Spleen (tissue), 3 donors: ENCODE measurements at regions not wholly inside any gene's neighbourhood (a gene's known extent, or its start where the extent isn't known, plus 50 kb on each side); places are given as distances from the start of the nearest gene placed in this dataset.

Experiments
- POLR2A ChIP-seq, 3 donors: fragments of 450-650 bp; IDR thresholded peaks; one replicate each; pipeline ENCODE4 v1.5.1; 2017; ENCODE audit warnings: antibody characterized with exemption in 3 of 3, mild to moderate bottlenecking in 1 of 3
- POLR2AphosphoS5 ChIP-seq, 3 donors: sonication (generic); formaldehyde crosslinking; IDR thresholded peaks; one replicate each; pipeline ENCODE4 v1.5.1; 2017; ENCODE audit warnings: antibody characterized with exemption in 3 of 3

GRCh38 chr4:136690360-136690759, 841.9 kb downstream of the PCDH18 start:
- no peak for TF ChIP-seq POLR2AphosphoS5 (IDR thresholded peaks at IDR 0.05)
- TF ChIP-seq POLR2A (IDR thresholded peaks at IDR 0.05) = no peak
